H9 (cell line): ENCODE measurements at regions not wholly inside any gene's neighbourhood (a gene's known extent, or its start where the extent isn't known, plus 50 kb on each side); places are given as distances from the start of the nearest gene placed in this dataset.

Source experiments
- DNase-seq: peaks from one replicate; pipeline ENCODE4 v3.0.0-alpha.2; 2017
- H2AFZ ChIP-seq: one replicate; pipeline ENCODE4 v1.6.1; 2013; ENCODE audit warnings: mild to moderate bottlenecking, low read length, control low read depth, moderate library complexity
- H2AK5ac ChIP-seq: 2 replicates; pipeline ENCODE4 v1.6.1; 2013; ENCODE audit warnings: low read length, control low read depth, mixed read lengths; ENCODE audit not compliant: insufficient read length
- H2BK120ac ChIP-seq: one replicate; pipeline ENCODE4 v1.6.1; 2013; ENCODE audit warnings: low read depth, mild to moderate bottlenecking, low read length, control low read depth, inconsistent platforms; ENCODE audit not compliant: poor library complexity, severe bottlenecking
- H2BK12ac ChIP-seq: 2 replicates; pipeline ENCODE4 v1.6.1; 2013; ENCODE audit warnings: low read length, control low read depth, mixed read lengths, low read depth; ENCODE audit not compliant: insufficient read length
- H2BK15ac ChIP-seq: 2 replicates; pipeline ENCODE4 v1.6.1; 2013; ENCODE audit warnings: low read depth, low read length, control low read depth
- H2BK20ac ChIP-seq: one replicate; pipeline ENCODE4 v1.6.1; 2013; ENCODE audit warnings: low read depth, mild to moderate bottlenecking, low read length, control low read depth, inconsistent platforms; ENCODE audit not compliant: poor library complexity, severe bottlenecking
- H2BK5ac ChIP-seq: 2 replicates; pipeline ENCODE4 v1.6.1; 2013; ENCODE audit warnings: low read length, control low read depth, mixed read lengths; ENCODE audit not compliant: insufficient read length
- H3K14ac ChIP-seq: 2 replicates; pipeline ENCODE4 v1.6.1; 2013; ENCODE audit warnings: low read length, control low read depth; ENCODE audit not compliant: insufficient read depth
- H3K18ac ChIP-seq: 2 replicates; pipeline ENCODE4 v1.6.1; 2013; ENCODE audit warnings: low read depth, mild to moderate bottlenecking, mixed read lengths, low read length, control low read depth; ENCODE audit not compliant: insufficient read length
- H3K23ac ChIP-seq: 2 replicates; pipeline ENCODE4 v1.6.1; 2013; ENCODE audit warnings: low read length, control low read depth, mixed read lengths, low read depth; ENCODE audit not compliant: insufficient read length
- H3K23me2 ChIP-seq: 2 replicates; pipeline ENCODE4 v1.6.1; 2013; ENCODE audit warnings: low read depth, mild to moderate bottlenecking, mixed read lengths, low read length, control low read depth; ENCODE audit not compliant: insufficient read length, poor library complexity, severe bottlenecking
- H3K27ac ChIP-seq: 2 replicates; pipeline ENCODE4 v1.5.1; 2013; ENCODE audit warnings: low read length, control low read depth, mixed read lengths, low read depth; ENCODE audit not compliant: insufficient read length
- H3K27me3 ChIP-seq: 2 replicates; pipeline ENCODE4 v1.6.1; 2013; ENCODE audit warnings: low read length, control low read depth, inconsistent platforms; ENCODE audit not compliant: insufficient read depth
- H3K4ac ChIP-seq: 2 replicates; pipeline ENCODE4 v1.6.1; 2013; ENCODE audit warnings: low read depth, mild to moderate bottlenecking, control low read depth, inconsistent platforms, low read length, moderate library complexity
- H3K4me1 ChIP-seq: 2 replicates; pipeline ENCODE4 v1.6.1; 2013; ENCODE audit warnings: low read length, control low read depth, inconsistent platforms; ENCODE audit not compliant: insufficient read depth
- H3K4me2 ChIP-seq: 2 replicates; pipeline ENCODE4 v1.6.1; 2013; ENCODE audit warnings: low read length, control low read depth, mixed read lengths; ENCODE audit not compliant: insufficient read length, insufficient read depth
- H3K56ac ChIP-seq: 2 replicates; pipeline ENCODE4 v1.6.1; 2013; ENCODE audit warnings: low read depth, mild to moderate bottlenecking, mixed read lengths, low read length, control low read depth; ENCODE audit not compliant: insufficient read length
- H3K79me1 ChIP-seq: 2 replicates; pipeline ENCODE4 v1.6.1; 2013; ENCODE audit warnings: low read depth, mild to moderate bottlenecking, moderate library complexity, low read length, control low read depth, inconsistent platforms; ENCODE audit not compliant: insufficient read depth, poor library complexity, severe bottlenecking
- H3K79me2 ChIP-seq: 2 replicates; pipeline ENCODE4 v1.6.1; 2013; ENCODE audit warnings: low read length, control low read depth, inconsistent platforms; ENCODE audit not compliant: insufficient read depth
- H3K9ac ChIP-seq: 2 replicates; pipeline ENCODE4 v1.6.1; 2013; ENCODE audit warnings: low read length, control low read depth, mixed read lengths; ENCODE audit not compliant: insufficient read length; ENCODE audit errors: extremely low read depth
- H3K9me3 ChIP-seq: one replicate; pipeline ENCODE4 v1.6.1; 2013; ENCODE audit warnings: low read depth, low read length, inconsistent platforms; ENCODE audit not compliant: control insufficient read depth
- H3T11ph ChIP-seq: one replicate; pipeline ENCODE4 v1.6.1; 2013; ENCODE audit warnings: mild to moderate bottlenecking, low read length, control low read depth, inconsistent platforms
- H4K20me1 ChIP-seq: one replicate; pipeline ENCODE4 v1.6.1; 2013; ENCODE audit not compliant: control insufficient read depth, insufficient read length, insufficient read depth
- H4K5ac ChIP-seq: 2 replicates; pipeline ENCODE4 v1.6.1; 2013; ENCODE audit warnings: low read depth, mild to moderate bottlenecking, mixed read lengths, low read length, control low read depth; ENCODE audit not compliant: insufficient read length
- H4K8ac ChIP-seq: replicated peaks from 2 replicates; pipeline ENCODE4 v1.6.1; 2013; ENCODE audit warnings: low read length, control low read depth, mixed read lengths, low read depth; ENCODE audit not compliant: insufficient read length
- H4K91ac ChIP-seq: 2 replicates; pipeline ENCODE4 v1.6.1; 2013; ENCODE audit warnings: low read depth, mild to moderate bottlenecking, moderate library complexity, mixed read lengths, low read length, control low read depth; ENCODE audit not compliant: insufficient read length
- H3K27ac Mint-ChIP-seq, 3 experiments: 2 replicates in 2 of 3; 3 replicates in 1 of 3; pipeline ENCODE4 v1.8.0; 2020 to 2021; ENCODE audit warnings: mixed read lengths in 3 of 3, mild to moderate bottlenecking in 1 of 3, moderate library complexity in 1 of 3
- H3K27me3 Mint-ChIP-seq: 2 replicates; pipeline ENCODE4 v1.8.0; 2021; ENCODE audit warnings: low read depth, mild to moderate bottlenecking, moderate library complexity, mixed read lengths
- H3K36me3 Mint-ChIP-seq, 3 experiments: 2 replicates in 2 of 3; 3 replicates in 1 of 3; pipeline ENCODE4 v1.8.0; 2020 to 2021; ENCODE audit warnings: low read depth in 3 of 3, mixed read lengths in 3 of 3; ENCODE audit not compliant: insufficient read depth in 1 of 3
- H3K4me1 Mint-ChIP-seq, 2 experiments: 2 replicates each; pipeline ENCODE4 v1.8.0; 2020; ENCODE audit warnings: mixed read lengths in 2 of 2
- H3K4me3 Mint-ChIP-seq, 2 experiments: 2 replicates in 1 of 2; 3 replicates in 1 of 2; pipeline ENCODE4 v1.8.0; 2020 to 2021; ENCODE audit warnings: mild to moderate bottlenecking in 2 of 2, mixed read lengths in 2 of 2, moderate library complexity in 1 of 2
- H3K9me3 Mint-ChIP-seq, 2 experiments: 2 replicates in 1 of 2; 3 replicates in 1 of 2; pipeline ENCODE4 v1.8.0; 2020; ENCODE audit warnings: mild to moderate bottlenecking in 2 of 2, mixed read lengths in 2 of 2, moderate library complexity in 1 of 2
- WGBS: extraction: QIAGEN DNeasy Blood & Tissue Kit; methylation state at CpG from one replicate; pipeline ENCODE4 v1.1.7; 2013; ENCODE audit warnings: missing lambda C conversion rate, low lambda C conversion rate, mixed read lengths; ENCODE audit not compliant: insufficient read length; ENCODE audit errors: extremely low coverage; 5-methylcytosine and 5-hydroxymethylcytosine counted together
- TF ChIP-seq, protein P1 (sequence below): fragments of 200-600 bp; sonication (generic); conservative IDR thresholded peaks from 3 replicates; pipeline ENCODE4 v1.8.0; 2021; ENCODE audit warnings: antibody characterized with exemption, mild to moderate bottlenecking

- H3K4me2 ChIP-seq, result no peak overlapping the region
- Mint-ChIP-seq H3K4me3 (no peak overlapping the region), H3K4me1 (no peaks in the 10 kb centered on the region), H3K27me3 (no peaks in the 10 kb centered on the region), H3K36me3 (no peaks in the 10 kb centered on the region), H3K9me3 (no peaks in the 10 kb centered on the region), H3K27ac (no peak overlapping the region)
- no peaks in the 10 kb centered on the region for H3K27me3 ChIP-seq
- no peak overlapping the region for H2AFZ ChIP-seq
- no peak overlapping the region for H2BK12ac ChIP-seq
- TF ChIP-seq, protein P1, sequence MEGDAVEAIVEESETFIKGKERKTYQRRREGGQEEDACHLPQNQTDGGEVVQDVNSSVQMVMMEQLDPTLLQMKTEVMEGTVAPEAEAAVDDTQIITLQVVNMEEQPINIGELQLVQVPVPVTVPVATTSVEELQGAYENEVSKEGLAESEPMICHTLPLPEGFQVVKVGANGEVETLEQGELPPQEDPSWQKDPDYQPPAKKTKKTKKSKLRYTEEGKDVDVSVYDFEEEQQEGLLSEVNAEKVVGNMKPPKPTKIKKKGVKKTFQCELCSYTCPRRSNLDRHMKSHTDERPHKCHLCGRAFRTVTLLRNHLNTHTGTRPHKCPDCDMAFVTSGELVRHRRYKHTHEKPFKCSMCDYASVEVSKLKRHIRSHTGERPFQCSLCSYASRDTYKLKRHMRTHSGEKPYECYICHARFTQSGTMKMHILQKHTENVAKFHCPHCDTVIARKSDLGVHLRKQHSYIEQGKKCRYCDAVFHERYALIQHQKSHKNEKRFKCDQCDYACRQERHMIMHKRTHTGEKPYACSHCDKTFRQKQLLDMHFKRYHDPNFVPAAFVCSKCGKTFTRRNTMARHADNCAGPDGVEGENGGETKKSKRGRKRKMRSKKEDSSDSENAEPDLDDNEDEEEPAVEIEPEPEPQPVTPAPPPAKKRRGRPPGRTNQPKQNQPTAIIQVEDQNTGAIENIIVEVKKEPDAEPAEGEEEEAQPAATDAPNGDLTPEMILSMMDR, result no peak
- H3K18ac ChIP-seq, result no peak overlapping the region
- no peaks in the 10 kb centered on the region for H3K9me3 ChIP-seq
- H3K9ac ChIP-seq, result no peak overlapping the region
- no peak overlapping the region for H2BK15ac ChIP-seq
- H2AK5ac ChIP-seq, result no peak overlapping the region
- no peaks in the 10 kb centered on the region for H3K4me1 ChIP-seq
- no peaks in the 10 kb centered on the region for H4K20me1 ChIP-seq
- no peak overlapping the region for H2BK20ac ChIP-seq
- H3K14ac ChIP-seq, result no peak overlapping the region
- no peak overlapping the region for H2BK120ac ChIP-seq
- H2BK5ac ChIP-seq, result no peak overlapping the region
- whole genome bisulfite sequencing, result no CpG with 5 or more reads among the region's 2 CpGs
- H3K4ac ChIP-seq, result no peak overlapping the region
- H4K8ac ChIP-seq, result no peak overlapping the region
- no peak overlapping the region for H3K56ac ChIP-seq
- no peak overlapping the region for H3K23ac ChIP-seq
- H4K91ac ChIP-seq, result no peak overlapping the region
- H4K5ac ChIP-seq, result no peak overlapping the region
- DNase-seq, result no peak
- H3K79me1 ChIP-seq, result no peaks in the 10 kb centered on the region
- H3K79me2 ChIP-seq, result no peaks in the 10 kb centered on the region
- no peak overlapping the region for H3T11ph ChIP-seq
- no peaks in the 10 kb centered on the region for H3K23me2 ChIP-seq
- no peak overlapping the region for H3K27ac ChIP-seq
Measured at GRCh38 chr4:149965206-149965605, 113.0 kb upstream of the DCLK2 start.
